Ishikawa (cell line): ENCODE measurements at regions not wholly inside any gene's neighbourhood (a gene's known extent, or its start where the extent isn't known, plus 50 kb on each side); places are given as distances from the start of the nearest gene placed in this dataset.

Source experiments
- CEBPB ChIP-seq: IDR thresholded peaks from 2 replicates; pipeline ENCODE4 v1.6.1; 2012
- CREB1 ChIP-seq: IDR thresholded peaks from 2 replicates; pipeline ENCODE4 v1.6.1; 2012; ENCODE audit warnings: low read depth
- EP300 ChIP-seq: IDR thresholded peaks from 2 replicates; pipeline ENCODE4 v1.6.1; 2012; ENCODE audit warnings: borderline replicate concordance
- FOXM1 ChIP-seq: IDR thresholded peaks from 2 replicates; pipeline ENCODE4 v1.6.1; 2012; ENCODE audit warnings: low read depth, borderline replicate concordance
- MAX ChIP-seq: IDR thresholded peaks from 2 replicates; pipeline ENCODE4 v1.6.1; 2012
- NFIC ChIP-seq: IDR thresholded peaks from 2 replicates; pipeline ENCODE4 v1.6.1; 2012
- RAD21 ChIP-seq: IDR thresholded peaks from 2 replicates; pipeline ENCODE4 v1.6.1; 2012; ENCODE audit warnings: low read depth
- TAF1 ChIP-seq: IDR thresholded peaks from 2 replicates; pipeline ENCODE4 v1.6.1; 2012; ENCODE audit warnings: low read depth, mild to moderate bottlenecking
- TCF12 ChIP-seq: IDR thresholded peaks from 2 replicates; pipeline ENCODE4 v1.6.1; 2012; ENCODE audit warnings: low read depth
- TEAD4 ChIP-seq: IDR thresholded peaks from 2 replicates; pipeline ENCODE4 v1.6.1; 2012
- USF1 ChIP-seq: IDR thresholded peaks from 2 replicates; pipeline ENCODE4 v1.6.1; 2012
- YY1 ChIP-seq: IDR thresholded peaks from 2 replicates; pipeline ENCODE4 v1.6.1; 2012; ENCODE audit warnings: low read depth
- ZBTB7A ChIP-seq: IDR thresholded peaks from 2 replicates; pipeline ENCODE4 v1.6.1; 2012; ENCODE audit warnings: low read depth
- TF ChIP-seq, protein P1 (sequence below): IDR thresholded peaks from 2 replicates; pipeline ENCODE4 v1.6.1; 2012; ENCODE audit warnings: low read depth, mild to moderate bottlenecking

DNA sequence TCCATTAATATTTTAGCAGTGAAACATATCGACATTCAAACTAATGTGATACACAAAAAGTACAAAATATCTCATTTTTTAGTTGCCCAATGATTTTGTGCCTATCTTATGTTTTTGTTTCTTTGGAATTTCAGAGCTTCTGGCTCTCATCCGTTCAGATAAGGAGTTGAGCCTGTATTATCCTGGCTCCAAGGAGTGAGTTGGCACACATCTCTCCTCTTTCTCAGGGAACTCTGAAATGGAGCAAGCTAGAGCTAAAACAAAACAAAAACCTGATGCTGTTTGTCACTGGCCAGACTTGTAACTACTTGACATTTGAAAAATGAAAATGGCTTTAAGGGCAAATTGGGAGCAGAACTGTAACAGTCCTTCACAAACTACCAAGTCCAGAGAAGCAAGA is 131.3 kb upstream of the SLC28A3 start:
- TF ChIP-seq CEBPB (no peak), MAX (no peak), ZBTB7A (no peak), NFIC (no peak), TAF1 (no peak), TEAD4 (no peak), EP300 (no peak), CREB1 (no peak), RAD21 (no peak), FOXM1 (no peak), TCF12 (no peak), USF1 (no peak), YY1 (no peak)
- TF ChIP-seq, protein P1, sequence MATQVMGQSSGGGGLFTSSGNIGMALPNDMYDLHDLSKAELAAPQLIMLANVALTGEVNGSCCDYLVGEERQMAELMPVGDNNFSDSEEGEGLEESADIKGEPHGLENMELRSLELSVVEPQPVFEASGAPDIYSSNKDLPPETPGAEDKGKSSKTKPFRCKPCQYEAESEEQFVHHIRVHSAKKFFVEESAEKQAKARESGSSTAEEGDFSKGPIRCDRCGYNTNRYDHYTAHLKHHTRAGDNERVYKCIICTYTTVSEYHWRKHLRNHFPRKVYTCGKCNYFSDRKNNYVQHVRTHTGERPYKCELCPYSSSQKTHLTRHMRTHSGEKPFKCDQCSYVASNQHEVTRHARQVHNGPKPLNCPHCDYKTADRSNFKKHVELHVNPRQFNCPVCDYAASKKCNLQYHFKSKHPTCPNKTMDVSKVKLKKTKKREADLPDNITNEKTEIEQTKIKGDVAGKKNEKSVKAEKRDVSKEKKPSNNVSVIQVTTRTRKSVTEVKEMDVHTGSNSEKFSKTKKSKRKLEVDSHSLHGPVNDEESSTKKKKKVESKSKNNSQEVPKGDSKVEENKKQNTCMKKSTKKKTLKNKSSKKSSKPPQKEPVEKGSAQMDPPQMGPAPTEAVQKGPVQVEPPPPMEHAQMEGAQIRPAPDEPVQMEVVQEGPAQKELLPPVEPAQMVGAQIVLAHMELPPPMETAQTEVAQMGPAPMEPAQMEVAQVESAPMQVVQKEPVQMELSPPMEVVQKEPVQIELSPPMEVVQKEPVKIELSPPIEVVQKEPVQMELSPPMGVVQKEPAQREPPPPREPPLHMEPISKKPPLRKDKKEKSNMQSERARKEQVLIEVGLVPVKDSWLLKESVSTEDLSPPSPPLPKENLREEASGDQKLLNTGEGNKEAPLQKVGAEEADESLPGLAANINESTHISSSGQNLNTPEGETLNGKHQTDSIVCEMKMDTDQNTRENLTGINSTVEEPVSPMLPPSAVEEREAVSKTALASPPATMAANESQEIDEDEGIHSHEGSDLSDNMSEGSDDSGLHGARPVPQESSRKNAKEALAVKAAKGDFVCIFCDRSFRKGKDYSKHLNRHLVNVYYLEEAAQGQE: no peak
